Astrocyte of the spinal cord (primary cell): ENCODE measurements at regions not wholly inside any gene's neighbourhood (a gene's known extent, or its start where the extent isn't known, plus 50 kb on each side); places are given as distances from the start of the nearest gene placed in this dataset.

ENCODE experiments used
- DNase-seq: peaks from one replicate; pipeline ENCODE4 v3.0.0; 2011; ENCODE audit warnings: low read depth, low spot score
- H3K4me3 ChIP-seq: 2 replicates; pipeline ENCODE4 v1.5.1; 2011; ENCODE audit warnings: low read depth, mild to moderate bottlenecking, low read length, moderate library complexity
- in situ Hi-C: cut with HindIII; loops from 2 replicates; pipeline ENCODE4 v1.10.0; 2017; ENCODE audit warnings: low sequenced_read_pairs
- TF ChIP-seq, protein P1 (sequence below): IDR thresholded peaks from 2 replicates; pipeline ENCODE4 v1.5.1; 2012; ENCODE audit warnings: low read depth, mild to moderate bottlenecking, low read length, inconsistent platforms

DNA sequence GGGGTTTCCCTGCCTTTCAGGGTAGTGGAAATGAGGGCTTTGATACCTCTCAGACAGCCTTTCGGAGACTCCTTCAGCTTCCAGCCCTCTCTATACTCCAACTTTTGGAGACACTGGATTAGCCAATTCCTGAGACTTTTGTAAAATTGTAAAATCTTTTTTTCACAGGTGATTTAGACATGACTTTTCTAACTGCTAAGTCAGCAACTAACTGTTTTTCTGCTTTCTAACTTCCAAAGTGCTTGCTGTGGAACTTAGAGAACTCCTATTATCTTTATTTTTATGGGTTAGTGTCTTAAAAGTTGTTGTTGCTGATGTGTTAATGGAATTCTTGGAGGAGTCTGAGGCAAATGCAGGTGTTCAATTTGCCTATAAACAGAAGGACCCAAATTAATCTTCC is 616.7 kb upstream of the ID2 start:
- TF ChIP-seq, protein P1, sequence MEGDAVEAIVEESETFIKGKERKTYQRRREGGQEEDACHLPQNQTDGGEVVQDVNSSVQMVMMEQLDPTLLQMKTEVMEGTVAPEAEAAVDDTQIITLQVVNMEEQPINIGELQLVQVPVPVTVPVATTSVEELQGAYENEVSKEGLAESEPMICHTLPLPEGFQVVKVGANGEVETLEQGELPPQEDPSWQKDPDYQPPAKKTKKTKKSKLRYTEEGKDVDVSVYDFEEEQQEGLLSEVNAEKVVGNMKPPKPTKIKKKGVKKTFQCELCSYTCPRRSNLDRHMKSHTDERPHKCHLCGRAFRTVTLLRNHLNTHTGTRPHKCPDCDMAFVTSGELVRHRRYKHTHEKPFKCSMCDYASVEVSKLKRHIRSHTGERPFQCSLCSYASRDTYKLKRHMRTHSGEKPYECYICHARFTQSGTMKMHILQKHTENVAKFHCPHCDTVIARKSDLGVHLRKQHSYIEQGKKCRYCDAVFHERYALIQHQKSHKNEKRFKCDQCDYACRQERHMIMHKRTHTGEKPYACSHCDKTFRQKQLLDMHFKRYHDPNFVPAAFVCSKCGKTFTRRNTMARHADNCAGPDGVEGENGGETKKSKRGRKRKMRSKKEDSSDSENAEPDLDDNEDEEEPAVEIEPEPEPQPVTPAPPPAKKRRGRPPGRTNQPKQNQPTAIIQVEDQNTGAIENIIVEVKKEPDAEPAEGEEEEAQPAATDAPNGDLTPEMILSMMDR: no peak
- DNase-seq: no peak
- in situ Hi-C loops: no loop called here
- no peak overlapping the region for H3K4me3 ChIP-seq

GRCh38 chr2:8067784-8068336 is 614.0 kb upstream of the ID2 start:
- TF ChIP-seq, protein P1: no peak
- DNase-seq: no peak
- in situ Hi-C loops: no loop called here
- no peak overlapping the region for H3K4me3 ChIP-seq

- TF ChIP-seq, protein P1: no peak
- in situ Hi-C loops: no loop called here
- H3K4me3 ChIP-seq: no peak overlapping the region
- DNase-seq: no peak
Observed at GRCh38 chr2:8072907-8073306, 608.9 kb upstream of the ID2 start.

DNA sequence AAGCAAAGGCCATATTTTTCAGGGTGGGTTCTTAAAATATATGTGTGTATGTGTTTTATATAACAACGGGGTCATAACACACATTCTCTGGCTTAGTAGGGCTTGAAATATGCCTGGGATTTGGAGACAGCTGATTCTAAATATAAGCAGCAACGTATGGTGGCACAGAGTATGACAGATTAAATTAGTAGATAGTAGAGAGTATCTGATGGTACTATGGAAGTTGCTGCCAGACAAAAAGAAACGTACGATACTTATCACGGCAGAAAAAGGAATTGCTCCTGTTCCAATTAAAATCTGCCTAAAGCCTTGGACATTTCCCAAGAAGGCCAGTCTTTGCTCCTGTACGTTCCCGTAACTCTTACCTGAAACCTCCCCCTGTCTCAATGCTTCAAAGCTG is 607.9 kb upstream of the ID2 start:
- TF ChIP-seq, protein P1: no peak
- no peak for DNase-seq
- in situ Hi-C loops: no loop called here
- H3K4me3 ChIP-seq: no peak overlapping the region

DNA sequence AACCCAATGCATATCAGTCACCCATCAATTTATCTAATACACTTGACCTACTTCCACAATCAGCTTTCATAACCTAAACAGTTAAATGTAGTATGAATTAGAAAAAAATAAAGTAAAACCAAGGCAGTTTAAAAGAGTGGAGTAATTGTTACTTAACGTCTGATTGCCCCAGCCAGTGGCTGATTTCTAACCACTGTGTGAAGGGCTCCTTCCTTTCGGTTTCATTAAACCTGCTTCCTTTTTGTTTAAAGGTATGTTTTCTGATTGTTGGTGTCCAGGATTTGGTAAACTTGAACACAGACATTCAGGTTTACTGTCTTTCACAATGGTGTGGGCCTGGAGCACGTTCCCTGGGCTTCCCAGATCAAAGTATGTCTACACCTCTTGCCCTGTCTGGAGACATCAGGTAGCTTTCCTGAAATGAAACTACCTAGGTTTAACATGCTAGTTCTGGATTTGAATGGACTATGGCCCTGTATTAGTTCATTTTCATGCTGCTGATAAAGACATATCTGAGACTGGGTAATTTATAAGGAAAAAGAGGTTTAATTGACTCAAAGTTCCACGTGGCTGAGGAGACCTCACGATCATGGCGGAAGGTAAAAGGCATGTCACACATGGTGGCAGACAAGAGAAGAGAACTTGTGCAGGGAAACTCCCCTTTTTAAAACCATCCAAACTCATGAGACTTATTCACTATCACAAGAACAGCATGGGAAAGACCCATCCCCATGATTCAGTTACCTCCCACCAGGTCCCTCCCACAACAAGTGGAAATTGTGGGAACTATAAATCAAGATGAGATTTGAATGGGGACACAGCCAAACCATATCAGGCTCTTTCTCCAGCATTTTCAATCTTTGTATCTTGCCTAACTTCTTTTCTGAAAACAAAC is 605.2 kb upstream of the ID2 start:
- TF ChIP-seq, protein P1: no peak
- in situ Hi-C loops: no loop called here
- DNase-seq: no peak

GRCh38 chr2:8078705-8079104 is 603.2 kb upstream of the ID2 start:
- in situ Hi-C loops: no loop called here
- no peak overlapping the region for H3K4me3 ChIP-seq
- TF ChIP-seq, protein P1: no peak
- no peak for DNase-seq

More for the DNA sequence above, 605.2 kb upstream of the ID2 start:
- H3K4me3 ChIP-seq: no peak overlapping the region
